HG02884 (cell line): ENCODE measurements at regions not wholly inside any gene's neighbourhood (a gene's known extent, or its start where the extent isn't known, plus 50 kb on each side); places are given as distances from the start of the nearest gene placed in this dataset.
A peak's percentile ranks its signal among the peaks of the same experiment; 100 is the strongest.

Experiments
- ATAC-seq: cut with Tn5 transposase; IDR thresholded peaks from one replicate; pipeline ENCODE4 v1.9.1; 2021; ENCODE audit warnings: mild to moderate bottlenecking, moderate library complexity; ENCODE audit not compliant: unreplicated experiment

DNA sequence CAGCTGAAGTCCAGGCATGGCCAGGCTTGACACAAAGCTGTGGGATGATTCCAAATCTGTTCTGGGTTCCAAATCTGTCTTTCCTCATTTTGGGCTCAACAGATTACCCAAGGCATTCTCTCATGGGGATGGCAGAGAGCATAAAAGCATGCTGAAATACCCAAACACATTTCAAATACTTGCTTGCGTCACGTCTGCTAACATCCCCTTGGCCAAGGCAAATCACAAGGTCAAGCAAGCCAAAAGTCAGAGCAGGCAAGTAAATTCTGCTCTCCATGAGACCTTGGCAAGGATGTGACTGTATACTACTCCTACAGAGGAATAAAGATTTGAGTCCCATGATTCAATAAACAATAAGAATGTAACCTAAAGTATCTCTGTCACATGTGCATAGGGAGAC is 306.7 kb downstream of the EPB41L4A start:
- ATAC-seq: no peak

DNA sequence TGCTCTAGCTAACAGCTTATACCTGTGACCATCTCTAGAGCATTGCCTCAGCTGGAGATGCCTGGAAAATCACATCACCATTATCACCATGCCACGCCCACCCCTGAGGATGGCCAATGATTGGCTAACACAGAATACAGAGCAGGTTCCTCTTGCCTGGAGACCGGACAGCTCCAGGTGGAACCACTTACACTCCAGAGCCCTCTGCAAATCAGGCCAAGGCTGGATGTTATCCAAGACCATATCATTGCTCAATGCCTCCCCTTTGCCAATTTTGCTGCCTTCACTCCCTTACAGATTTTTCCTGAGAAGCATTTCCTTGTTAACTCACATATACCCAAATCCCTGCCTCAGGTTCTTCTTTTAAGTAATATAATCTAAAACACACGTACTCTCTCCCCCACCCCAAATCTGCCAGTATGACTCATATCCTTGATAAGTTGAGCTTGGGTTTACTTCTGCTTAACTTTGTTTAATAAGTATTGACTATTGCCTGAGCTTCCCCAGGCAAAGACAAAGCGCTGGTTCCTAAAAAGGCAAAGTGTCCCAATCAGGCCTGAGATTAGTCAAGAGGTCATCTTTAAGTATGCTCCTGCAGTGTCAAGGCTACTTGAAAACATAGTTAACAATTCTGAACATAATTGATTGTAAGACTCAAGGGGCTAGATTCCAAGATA is 309.6 kb downstream of the EPB41L4A start:
- ATAC-seq: no peak

DNA sequence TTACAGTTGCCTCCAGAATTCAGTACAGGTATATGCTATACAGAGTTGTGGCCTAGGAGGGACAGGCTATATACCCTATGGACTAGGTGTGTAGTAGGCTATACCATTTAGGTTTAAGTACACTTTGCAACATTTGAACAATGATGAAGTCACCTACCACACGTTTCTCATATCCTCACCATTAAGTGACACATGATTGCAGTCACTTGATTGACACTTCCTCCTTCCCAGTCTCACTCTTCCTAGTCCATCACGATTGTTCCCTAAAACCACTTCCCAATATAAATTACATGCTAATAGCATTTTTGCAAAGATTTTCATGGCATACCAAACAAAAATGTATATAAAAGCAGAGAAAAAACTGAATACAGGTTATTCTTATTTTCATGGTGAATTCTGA is 312.2 kb downstream of the EPB41L4A start:
- ATAC-seq: no peak

DNA sequence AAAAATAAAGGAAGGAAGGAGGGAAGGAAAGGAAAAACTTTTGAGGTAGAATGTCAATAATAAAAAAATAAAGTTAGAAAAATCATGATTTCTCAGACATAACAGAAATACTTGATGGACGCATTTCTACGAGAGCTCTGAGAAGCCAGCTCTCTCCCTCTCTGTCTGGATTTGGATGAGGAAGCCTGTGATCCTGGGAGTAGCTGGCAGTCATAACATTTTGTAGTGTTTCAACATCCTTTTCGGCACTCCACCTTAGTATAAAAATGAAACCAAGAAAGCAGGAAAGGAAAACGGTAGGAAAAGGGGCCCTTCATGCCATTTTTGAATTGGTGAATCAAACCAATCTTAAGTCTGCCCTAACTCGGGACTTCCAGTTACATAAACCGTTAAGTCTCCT is 321.3 kb downstream of the EPB41L4A start:
- ATAC-seq: no peak

DNA sequence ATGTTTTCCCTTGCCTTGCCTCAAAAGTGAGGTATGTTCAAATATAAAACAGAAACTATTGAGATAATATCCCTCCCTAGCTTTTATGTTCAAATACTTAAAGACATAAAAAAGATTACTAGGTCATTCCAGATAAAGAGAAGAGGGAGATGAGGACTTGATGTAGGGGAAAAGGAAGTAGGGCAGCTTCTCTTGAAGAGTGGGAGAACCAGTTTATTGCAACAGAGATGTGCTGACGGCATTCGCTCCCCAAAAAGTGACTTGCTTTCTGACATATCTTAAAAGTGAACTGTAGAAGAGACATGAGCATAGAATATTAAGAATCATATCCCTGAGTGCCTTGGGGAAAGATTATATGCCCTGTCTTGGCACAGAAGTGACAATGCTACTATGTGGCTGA is 330.2 kb upstream of the NREP start:
- ATAC-seq: no peak

DNA sequence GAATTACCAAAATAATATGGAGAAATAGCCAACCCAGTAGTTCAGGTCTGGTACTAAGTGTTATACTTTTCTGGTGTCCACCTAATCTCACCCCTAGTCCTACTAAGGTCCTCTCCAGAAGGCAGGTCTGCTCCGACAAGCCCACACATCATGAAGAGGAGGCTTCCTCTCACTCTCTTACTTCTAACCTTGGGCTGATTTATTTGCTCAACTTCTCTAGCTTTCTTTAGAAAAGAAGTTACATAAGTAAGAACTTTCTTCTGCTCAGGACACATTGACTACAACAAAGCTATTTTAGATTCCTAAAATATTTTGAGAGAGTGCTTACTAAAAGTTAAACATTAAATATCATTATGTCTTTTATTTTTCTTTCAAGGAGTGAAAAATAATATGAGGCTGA is 329.7 kb upstream of the NREP start:
- ATAC-seq: no peak

DNA sequence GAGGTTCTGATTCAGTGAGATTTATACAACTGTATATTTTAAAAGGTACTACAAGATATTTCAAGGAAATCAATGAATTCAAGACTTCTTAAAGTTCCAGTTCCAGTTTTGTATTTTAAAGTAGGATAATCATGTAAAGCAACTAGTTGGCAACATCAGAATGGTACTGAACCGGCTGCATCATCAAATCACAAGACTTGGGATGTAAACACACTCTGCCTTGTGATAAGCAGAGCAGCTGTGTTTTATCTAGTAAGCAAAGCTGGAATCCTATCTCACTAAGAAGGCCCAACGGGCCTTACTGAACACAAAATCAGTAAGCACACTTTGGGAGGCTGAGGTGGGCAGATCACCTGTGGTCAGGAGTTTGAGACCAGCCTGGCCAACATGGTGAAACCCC is 327.2 kb upstream of the NREP start:
- no peak for ATAC-seq

DNA sequence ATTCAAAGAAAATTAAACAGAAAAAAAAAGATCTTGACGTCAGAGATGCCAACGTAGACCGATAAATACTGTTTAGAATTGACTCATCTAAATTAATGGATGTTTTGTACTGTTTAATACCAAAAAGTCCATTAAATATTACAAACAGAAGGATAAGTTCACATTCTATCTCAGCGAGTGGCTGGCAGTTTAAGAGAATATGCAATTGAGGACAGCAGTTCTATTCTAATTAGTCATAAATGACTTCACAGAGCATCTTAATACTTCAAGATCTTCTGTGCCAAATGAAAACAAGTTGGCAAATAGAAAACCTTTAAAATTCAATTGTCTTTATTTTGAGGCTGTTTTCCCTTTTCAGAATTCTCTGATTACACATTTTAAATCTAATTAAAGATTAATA is 326.6 kb upstream of the NREP start:
- no peak for ATAC-seq

DNA sequence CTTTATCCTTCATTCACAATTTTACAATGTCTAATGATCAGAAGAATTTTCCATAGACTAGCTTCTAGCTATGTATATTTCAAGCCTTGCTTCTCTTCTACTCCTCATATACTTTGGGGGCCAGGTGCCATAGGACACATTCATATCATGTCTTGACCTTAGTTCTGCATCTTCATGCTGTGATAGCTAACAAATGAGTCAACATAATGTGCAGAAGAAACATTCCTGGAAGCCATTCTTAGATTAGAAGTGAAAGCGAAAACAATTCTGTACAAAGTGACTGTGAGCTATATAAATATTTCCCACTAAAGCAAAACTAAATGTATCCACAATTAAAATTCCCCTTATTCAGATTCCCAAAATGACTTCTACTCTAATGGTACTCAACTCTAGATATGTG is 320.2 kb upstream of the NREP start:
- peak; percentile 97 for ATAC-seq

DNA sequence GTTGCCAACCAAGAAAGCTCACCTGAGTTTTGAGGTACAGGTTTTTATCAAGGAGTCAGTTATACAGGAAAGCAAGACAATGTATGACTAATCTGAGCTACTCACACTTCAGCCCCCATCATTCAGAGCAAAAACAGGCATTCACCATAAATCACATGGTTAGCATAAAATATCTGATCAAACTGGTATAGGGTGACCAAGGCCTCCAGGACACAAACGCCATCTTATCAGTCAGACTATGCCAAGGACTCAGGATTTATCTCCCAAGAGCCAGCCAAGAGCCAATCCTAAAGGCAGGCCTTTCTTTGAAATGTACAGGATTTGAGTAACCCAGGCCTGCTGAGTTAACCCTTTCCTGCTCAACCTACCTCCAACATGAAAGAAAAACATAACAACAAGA is 313.0 kb upstream of the NREP start:
- ATAC-seq: no peak

DNA sequence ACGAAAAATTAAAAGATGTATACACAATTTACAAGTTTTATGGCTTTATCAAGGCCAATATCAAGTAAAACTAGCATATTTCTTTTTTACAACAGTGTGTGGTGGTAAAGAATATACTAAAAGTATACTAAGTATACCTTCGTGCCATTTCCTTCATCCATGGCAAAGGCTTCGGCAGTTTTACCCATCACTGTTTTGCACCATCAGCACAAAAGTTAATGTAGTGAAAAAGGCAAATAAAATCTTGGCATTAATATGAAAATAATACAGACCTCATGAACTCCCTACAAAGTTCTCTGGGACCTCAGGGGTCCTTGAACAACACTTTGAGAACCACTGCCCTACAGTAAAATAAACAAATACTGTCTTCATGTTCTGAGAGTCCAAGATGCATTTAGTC is 312.3 kb upstream of the NREP start:
- ATAC-seq: no peak

DNA sequence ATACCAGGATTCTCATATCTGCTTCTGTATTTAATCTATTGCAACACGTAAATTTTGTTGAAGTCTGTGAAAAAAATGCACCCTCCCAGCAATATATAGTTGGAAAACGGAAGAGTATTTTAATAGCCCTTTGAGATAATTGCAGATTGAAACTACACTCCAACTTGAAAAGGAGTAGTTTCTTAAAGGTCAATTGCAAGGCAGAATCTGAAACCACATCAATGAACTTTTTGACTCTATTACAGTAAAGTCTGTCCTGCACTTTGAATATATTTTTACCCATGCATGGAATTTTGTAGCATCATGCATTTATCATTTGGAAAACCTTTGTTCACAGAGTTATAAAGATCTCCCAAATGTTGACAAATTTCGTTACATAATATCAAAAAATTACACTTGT is 311.6 kb upstream of the NREP start:
- no peak for ATAC-seq

DNA sequence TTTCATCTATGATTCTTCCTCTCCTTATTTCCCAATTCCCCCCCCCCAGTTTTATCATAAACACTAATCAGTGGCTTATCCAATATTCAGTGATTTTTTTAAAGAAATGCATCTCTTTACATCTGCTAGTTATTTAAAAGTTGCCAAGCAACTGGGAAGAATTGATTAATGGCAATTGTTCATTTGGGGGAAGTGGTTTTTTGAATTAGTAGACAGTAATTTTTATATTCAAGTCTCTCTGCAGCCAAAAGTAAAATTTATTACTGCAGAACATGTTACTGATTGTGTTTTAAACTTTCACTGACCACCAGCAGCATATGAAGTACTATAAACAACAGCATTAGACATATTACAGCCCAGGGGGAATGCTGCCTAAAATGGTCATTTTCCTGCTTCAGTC is 308.8 kb upstream of the NREP start:
- ATAC-seq: no peak

DNA sequence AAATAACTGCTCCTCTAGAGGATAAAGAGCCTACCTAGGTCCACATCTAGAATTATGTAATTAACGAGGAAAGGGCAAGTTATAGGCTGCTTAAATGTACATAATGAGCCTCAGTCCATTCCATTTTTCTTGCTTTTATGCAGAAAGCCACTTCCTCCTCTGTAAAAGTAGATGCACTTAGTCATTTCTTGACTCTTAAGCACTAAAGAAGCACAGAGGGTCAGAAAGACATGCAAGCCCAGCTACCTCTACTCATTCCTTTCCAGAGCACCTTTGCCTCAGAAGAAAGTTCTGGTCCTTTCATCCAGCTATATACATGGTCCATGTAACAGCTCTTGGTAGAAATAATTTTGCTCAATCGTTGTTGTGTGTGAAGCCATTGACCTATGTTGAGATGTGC is 308.0 kb upstream of the NREP start:
- peak; percentile 81 for ATAC-seq

DNA sequence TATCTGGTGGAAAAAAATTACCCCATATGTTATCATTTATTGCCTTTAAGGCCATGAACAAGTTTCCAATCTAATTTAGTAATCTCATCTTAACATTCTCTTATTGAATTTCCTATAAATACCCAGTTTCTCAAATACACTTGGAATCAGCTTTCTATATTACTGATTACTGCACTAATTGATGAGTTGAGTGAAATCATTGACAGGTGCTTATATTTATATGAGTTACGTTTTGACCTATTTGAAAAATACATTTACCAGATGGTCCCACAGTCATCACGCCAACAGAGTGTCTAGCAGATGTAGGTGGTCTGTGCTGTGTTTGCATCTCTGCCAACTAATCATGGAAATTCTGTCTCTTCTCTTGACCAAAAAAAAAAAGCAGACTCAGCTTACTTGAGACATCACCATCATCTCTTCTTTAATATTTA is 307.3 kb upstream of the NREP start:
- no peak for ATAC-seq

DNA sequence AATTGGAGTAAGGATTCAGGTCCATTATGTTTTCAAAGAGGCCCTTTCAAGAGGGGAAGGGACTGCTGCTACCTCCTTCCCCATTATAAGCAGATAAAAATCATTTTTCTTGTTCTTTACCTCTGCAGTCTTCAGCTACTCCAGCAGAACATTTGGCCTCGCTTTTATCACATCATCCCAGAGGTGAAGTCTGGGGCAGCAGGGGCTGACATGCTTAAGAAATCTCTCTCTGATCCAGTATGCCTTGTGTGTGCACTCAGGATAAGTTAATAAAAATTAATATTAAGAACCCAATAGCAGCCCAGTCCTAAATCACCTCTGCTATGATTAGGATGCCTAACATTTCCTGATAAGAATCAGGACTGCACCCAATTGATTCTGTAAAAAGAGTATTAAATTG is 306.9 kb upstream of the NREP start:
- no peak for ATAC-seq

DNA sequence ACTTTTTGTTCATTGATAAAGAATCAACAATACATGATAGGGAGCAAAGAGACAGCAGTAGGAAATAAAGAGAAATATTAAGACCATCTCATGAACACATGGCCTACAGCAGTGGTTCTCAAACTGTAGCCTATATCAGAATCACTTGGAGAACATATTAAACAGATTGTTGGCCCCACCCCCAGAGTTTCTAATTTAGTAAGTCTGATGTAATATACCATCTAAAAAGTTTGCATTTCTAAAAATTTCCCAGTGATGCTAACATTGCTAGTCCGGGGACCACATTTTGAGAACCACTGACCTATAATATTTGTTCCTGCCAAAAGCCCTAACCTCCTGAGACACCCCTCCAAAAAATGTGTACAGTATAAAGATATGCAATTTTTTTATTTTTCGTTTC is 306.2 kb upstream of the NREP start:
- no peak for ATAC-seq

DNA sequence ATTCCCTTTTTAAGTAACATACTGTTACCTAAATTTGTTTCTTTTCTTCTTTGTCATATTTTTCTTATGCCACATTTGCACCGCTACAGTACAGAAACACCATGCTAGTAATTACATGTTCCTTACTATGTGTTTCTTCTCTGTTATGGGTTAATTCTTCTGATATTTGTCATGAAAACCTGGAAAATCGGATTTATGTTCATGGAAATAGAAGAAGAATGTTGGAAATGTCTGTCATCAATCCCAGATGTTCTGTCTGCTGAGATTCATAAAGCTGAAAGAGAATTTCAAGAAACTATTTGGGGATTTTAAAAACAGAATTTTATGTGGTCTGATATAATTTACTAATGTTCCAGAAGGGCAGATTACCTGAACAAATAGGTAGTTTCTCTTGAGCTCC is 305.2 kb upstream of the NREP start:
- ATAC-seq: no peak

DNA sequence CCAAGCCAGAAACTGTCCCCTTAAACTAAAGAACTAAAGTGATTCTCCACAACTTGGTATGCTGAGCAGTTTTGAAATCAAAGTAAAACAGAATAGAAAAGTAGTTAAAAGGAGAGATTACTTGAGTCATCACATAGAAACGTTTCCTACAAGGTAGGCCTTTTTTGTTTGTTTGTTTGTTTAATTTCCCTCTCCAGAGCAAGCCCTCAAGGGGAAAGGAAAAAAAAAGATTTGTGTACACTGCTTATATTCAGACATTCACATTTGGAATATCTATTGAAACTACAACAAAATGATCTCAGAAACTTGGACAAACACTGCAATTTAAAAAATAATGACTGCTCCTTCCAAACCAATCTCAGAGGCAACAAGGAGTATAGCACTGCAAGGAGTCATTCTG is 304.7 kb upstream of the NREP start:
- ATAC-seq: no peak

DNA sequence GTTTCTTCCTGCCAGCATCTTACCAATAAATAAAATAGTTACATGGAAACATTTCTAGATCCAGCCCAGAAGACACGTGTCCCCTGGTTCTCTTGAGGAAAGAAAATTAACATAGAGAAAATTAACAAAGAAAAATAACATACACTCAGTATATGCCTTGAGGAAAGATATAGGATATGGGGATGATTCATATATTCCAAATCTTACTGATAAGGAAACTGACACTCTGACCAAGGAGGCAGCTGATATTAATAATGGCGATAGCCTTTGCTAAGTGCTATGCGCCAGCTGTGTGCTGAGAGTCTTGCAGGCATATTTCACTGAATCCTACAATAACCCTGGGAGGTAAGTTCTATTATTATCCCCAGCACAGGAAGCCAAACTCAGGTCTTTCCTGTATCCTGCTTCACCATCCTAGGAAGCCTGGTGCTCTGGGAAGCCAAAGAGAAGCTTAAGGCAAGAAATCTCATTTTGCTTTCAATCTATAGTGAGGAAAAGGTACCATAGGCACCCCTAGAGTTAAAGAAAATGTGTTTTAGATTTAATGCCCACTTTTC is 302.7 kb upstream of the NREP start:
- ATAC-seq: no peak

DNA sequence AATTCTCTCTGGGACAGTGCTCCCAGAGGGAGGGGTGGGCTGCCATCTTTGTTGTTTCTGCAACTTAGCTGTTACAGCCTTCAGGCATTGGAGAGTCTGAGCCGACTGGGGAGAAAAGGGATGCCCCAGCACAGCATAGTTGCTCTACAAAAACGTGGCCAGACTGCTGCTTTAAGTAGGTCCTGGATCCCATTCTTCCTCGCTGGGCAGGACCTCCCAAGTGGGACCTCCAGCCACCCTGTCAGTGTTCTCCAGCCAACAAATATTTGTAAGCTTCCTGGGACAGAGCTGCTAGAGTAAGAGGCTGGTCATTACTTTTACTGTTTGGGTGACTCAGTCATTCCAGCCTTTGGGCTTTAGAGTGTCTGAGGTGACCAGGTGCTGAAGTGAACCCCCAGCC is 292.7 kb upstream of the NREP start:
- no peak for ATAC-seq

DNA sequence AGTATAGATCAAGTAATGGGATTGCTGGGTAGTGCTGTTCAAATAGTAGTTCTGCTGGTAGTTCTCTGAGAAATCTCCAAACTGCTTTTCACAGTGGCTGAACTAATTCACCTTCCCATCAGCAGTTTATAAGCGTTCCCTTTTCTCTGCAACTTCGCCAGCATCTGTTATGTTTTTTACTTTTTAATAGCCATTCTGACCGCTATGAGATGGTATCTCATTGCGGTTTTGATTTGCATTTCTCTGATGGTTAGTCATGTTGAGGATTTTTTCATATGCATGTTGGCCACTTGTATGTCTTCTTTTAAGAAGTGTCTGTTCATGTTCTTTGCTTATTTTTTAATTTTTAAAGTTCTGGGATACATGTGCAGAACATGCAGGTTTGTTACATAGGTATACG is 279.2 kb upstream of the NREP start:
- ATAC-seq: no peak

DNA sequence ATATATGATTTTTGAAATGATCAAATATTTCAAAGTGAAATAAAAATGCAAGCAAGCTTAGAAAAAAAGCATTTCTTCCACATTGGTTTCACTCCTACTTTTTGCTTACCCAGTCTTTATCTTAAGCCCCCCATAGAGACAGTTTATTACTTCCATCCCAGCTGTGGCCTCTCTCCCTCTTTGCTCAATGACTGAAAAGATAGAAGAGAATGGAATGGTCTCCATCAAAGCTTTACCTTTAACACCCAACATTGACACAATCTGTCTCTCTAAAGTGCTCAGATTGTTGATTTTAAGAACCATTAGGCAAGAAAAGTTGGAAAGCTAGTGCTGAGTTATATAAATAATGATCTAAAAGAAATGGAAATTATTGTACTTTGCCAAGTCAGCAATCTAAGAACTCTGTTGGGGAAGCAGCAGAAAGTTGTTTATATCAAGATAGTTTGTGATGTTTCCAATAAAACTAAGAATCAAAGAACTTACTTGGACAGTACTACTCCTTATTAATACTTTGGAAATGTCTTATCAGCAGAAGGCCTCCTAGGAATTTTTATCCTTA is 277.5 kb upstream of the NREP start:
- ATAC-seq: no peak
